ENCODE measurements at regions not wholly inside any gene's neighbourhood (a gene's known extent, or its start where the extent isn't known, plus 50 kb on each side); places are given as distances from the start of the nearest gene placed in this dataset.

DNA sequence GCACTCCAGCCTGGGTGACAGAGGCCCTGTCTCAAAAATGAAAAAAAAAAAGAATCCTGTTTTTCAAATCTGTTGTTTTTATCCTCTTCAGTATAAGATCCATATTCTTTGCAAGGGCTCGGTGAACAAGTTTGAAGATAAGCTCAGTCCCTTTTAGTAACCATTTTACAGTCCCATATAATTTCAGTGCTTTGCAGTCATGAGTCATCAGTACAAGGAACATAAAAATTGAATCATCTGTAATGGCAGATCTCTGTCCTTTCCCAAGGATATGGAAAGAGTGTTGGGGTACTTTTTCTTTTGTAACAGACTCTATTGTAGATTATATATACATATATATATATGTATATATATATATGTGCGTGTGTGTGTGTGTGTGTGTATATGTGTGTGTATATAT, 52.2 kb upstream of the ZPBP start:
- Histone ChIP-seq H3K27ac (no peak overlapping the region), H3K4me3 (no peak overlapping the region), H3K79me2 (ENCODE audit: low read depth) (no peaks in the 10 kb centered on the region), H2AFZ (replicated peaks) (no peak overlapping the region), H3K4me2 (no peak overlapping the region), H3F3A (ENCODE audit: low read depth) (no peaks in the 10 kb centered on the region), H3K9ac (no peak overlapping the region), H3K36me3 (no peaks in the 10 kb centered on the region), H3K4me1 (no peaks in the 10 kb centered on the region), H3K9me3 (ENCODE audit: low read depth) (no peaks in the 10 kb centered on the region), H3K27me3 (no peaks in the 10 kb centered on the region), H4K20me1 (ENCODE audit: low read depth) (no peaks in the 10 kb centered on the region)
- TF ChIP-seq EZH2 (IDR thresholded peaks at IDR 0.05) = no peak
- TF ChIP-seq, protein P1, sequence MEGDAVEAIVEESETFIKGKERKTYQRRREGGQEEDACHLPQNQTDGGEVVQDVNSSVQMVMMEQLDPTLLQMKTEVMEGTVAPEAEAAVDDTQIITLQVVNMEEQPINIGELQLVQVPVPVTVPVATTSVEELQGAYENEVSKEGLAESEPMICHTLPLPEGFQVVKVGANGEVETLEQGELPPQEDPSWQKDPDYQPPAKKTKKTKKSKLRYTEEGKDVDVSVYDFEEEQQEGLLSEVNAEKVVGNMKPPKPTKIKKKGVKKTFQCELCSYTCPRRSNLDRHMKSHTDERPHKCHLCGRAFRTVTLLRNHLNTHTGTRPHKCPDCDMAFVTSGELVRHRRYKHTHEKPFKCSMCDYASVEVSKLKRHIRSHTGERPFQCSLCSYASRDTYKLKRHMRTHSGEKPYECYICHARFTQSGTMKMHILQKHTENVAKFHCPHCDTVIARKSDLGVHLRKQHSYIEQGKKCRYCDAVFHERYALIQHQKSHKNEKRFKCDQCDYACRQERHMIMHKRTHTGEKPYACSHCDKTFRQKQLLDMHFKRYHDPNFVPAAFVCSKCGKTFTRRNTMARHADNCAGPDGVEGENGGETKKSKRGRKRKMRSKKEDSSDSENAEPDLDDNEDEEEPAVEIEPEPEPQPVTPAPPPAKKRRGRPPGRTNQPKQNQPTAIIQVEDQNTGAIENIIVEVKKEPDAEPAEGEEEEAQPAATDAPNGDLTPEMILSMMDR (IDR thresholded peaks at IDR 0.05) = no peak
- TF ChIP-seq EZH2phosphoT487 (IDR thresholded peaks at IDR 0.05) = no peak
- H3K36me3 Mint-ChIP-seq = no peaks in the 10 kb centered on the region
- peaks cover 3% of the 10 kb centered on the region for H3K27me3 Mint-ChIP-seq (ENCODE audit: insufficient read depth, low read depth)
- H3K4me3 Mint-ChIP-seq = no peak overlapping the region
- H3K9me3 Mint-ChIP-seq = no peaks in the 10 kb centered on the region
- peaks cover 17% of the 10 kb centered on the region for H3K4me1 Mint-ChIP-seq
- no peak for DNase-seq (ENCODE audit: low spot score)
- H3K27ac Mint-ChIP-seq = no peak overlapping the region
